ENCODE measurements at regions not wholly inside any gene's neighbourhood (a gene's known extent, or its start where the extent isn't known, plus 50 kb on each side); places are given as distances from the start of the nearest gene placed in this dataset.
A peak's percentile ranks its signal among the peaks of the same experiment; 100 is the strongest.
"Not testable (repeated sequence)": the region's sequence is repeated elsewhere in the genome, so short reads cannot be mapped to it uniquely, and the experiment has no call there.

GRCh38 chr12:91885851-91886731 is 259.6 kb downstream of the BTG1 start:
- FAIRE-seq (no peak), DNase-seq (ENCODE audit: insufficient read length, low spot score) (no peak)
- TF ChIP-seq POU2F2 (IDR thresholded peaks at IDR 0.05; ENCODE audit: low read depth, low read length) (no peak), SPI1 (IDR thresholded peaks at IDR 0.05; ENCODE audit: low read depth, low read length) (no peak), POLR2AphosphoS5 (IDR thresholded peaks at IDR 0.05; ENCODE audit: low read depth, low read length) (no peak), PAX5 (IDR thresholded peaks at IDR 0.05; ENCODE audit: insufficient read depth, low read length, severe bottlenecking) (no peak), TAF1 (IDR thresholded peaks at IDR 0.05; ENCODE audit: low read depth, low read length) (no peak), POLR2A (IDR thresholded peaks at IDR 0.05; ENCODE audit: low read depth, low read length) (no peak)

- FAIRE-seq (no peak), DNase-seq (ENCODE audit: insufficient read length, low spot score) (no peak)
- TF ChIP-seq POLR2AphosphoS5 (IDR thresholded peaks at IDR 0.05; ENCODE audit: low read depth, low read length) = no peak
- no peak for TF ChIP-seq SPI1 (IDR thresholded peaks at IDR 0.05; ENCODE audit: low read depth, low read length)
- TF ChIP-seq POLR2A (IDR thresholded peaks at IDR 0.05; ENCODE audit: low read depth, low read length) = no peak
- TF ChIP-seq POU2F2 (IDR thresholded peaks at IDR 0.05; ENCODE audit: low read depth, low read length) = no peak
- no peak for TF ChIP-seq TAF1 (IDR thresholded peaks at IDR 0.05; ENCODE audit: low read depth, low read length)
- no peak for TF ChIP-seq PAX5 (IDR thresholded peaks at IDR 0.05; ENCODE audit: insufficient read depth, low read length, severe bottlenecking)
Observed at GRCh38 chr12:91884230-91884629, 261.4 kb downstream of the BTG1 start.

- no peak for FAIRE-seq
- TF ChIP-seq POLR2AphosphoS5 (IDR thresholded peaks at IDR 0.05; ENCODE audit: low read depth, low read length) (no peak), POLR2A (IDR thresholded peaks at IDR 0.05; ENCODE audit: low read depth, low read length) (no peak), TAF1 (IDR thresholded peaks at IDR 0.05; ENCODE audit: low read depth, low read length) (no peak), POU2F2 (IDR thresholded peaks at IDR 0.05; ENCODE audit: low read depth, low read length) (no peak), PAX5 (IDR thresholded peaks at IDR 0.05; ENCODE audit: insufficient read depth, low read length, severe bottlenecking) (no peak), SPI1 (IDR thresholded peaks at IDR 0.05; ENCODE audit: low read depth, low read length) (no peak)
- DNase-seq (ENCODE audit: insufficient read length, low spot score) = no peak
Observed at GRCh38 chr12:91883811-91884210, 261.8 kb downstream of the BTG1 start.

GRCh38 chr12:91882910-91883309 is 262.7 kb downstream of the BTG1 start:
- DNase-seq (ENCODE audit: insufficient read length, low spot score) (no peak), FAIRE-seq (no peak)
- TF ChIP-seq PAX5 (IDR thresholded peaks at IDR 0.05; ENCODE audit: insufficient read depth, low read length, severe bottlenecking) = no peak
- TF ChIP-seq TAF1 (IDR thresholded peaks at IDR 0.05; ENCODE audit: low read depth, low read length) = no peak
- TF ChIP-seq SPI1 (IDR thresholded peaks at IDR 0.05; ENCODE audit: low read depth, low read length) = no peak
- no peak for TF ChIP-seq POU2F2 (IDR thresholded peaks at IDR 0.05; ENCODE audit: low read depth, low read length)
- TF ChIP-seq POLR2AphosphoS5 (IDR thresholded peaks at IDR 0.05; ENCODE audit: low read depth, low read length) = no peak
- no peak for TF ChIP-seq POLR2A (IDR thresholded peaks at IDR 0.05; ENCODE audit: low read depth, low read length)

- no peak for DNase-seq (ENCODE audit: insufficient read length, low spot score)
- no peak for FAIRE-seq
- no peak for TF ChIP-seq PAX5 (IDR thresholded peaks at IDR 0.05; ENCODE audit: insufficient read depth, low read length, severe bottlenecking)
- no peak for TF ChIP-seq POLR2A (IDR thresholded peaks at IDR 0.05; ENCODE audit: low read depth, low read length)
- TF ChIP-seq SPI1 (IDR thresholded peaks at IDR 0.05; ENCODE audit: low read depth, low read length) = no peak
- TF ChIP-seq POLR2AphosphoS5 (IDR thresholded peaks at IDR 0.05; ENCODE audit: low read depth, low read length) = no peak
- no peak for TF ChIP-seq TAF1 (IDR thresholded peaks at IDR 0.05; ENCODE audit: low read depth, low read length)
Observed at GRCh38 chr12:91880528-91880927, 265.1 kb downstream of the BTG1 start.

GRCh38 chr12:91877456-91878235 is 268.0 kb downstream of the BTG1 start:
- FAIRE-seq (no peak), DNase-seq (ENCODE audit: insufficient read length, low spot score) (no peak)
- TF ChIP-seq PAX5 (IDR thresholded peaks at IDR 0.05; ENCODE audit: insufficient read depth, low read length, severe bottlenecking) = no peak
- TF ChIP-seq SPI1 (IDR thresholded peaks at IDR 0.05; ENCODE audit: low read depth, low read length) = no peak
- TF ChIP-seq POU2F2 (IDR thresholded peaks at IDR 0.05; ENCODE audit: low read depth, low read length) = no peak
- TF ChIP-seq POLR2A (IDR thresholded peaks at IDR 0.05; ENCODE audit: low read depth, low read length) = no peak
- TF ChIP-seq POLR2AphosphoS5 (IDR thresholded peaks at IDR 0.05; ENCODE audit: low read depth, low read length) = no peak
- no peak for TF ChIP-seq TAF1 (IDR thresholded peaks at IDR 0.05; ENCODE audit: low read depth, low read length)

GRCh38 chr12:91877022-91877421 is 268.6 kb downstream of the BTG1 start:
- peak; percentile 1 for DNase-seq (ENCODE audit: insufficient read length, low spot score)
- peak; percentile 79 for FAIRE-seq
- no peak for TF ChIP-seq TAF1 (IDR thresholded peaks at IDR 0.05; ENCODE audit: low read depth, low read length)
- TF ChIP-seq SPI1 (IDR thresholded peaks at IDR 0.05; ENCODE audit: low read depth, low read length) = no peak
- no peak for TF ChIP-seq POLR2A (IDR thresholded peaks at IDR 0.05; ENCODE audit: low read depth, low read length)
- no peak for TF ChIP-seq PAX5 (IDR thresholded peaks at IDR 0.05; ENCODE audit: insufficient read depth, low read length, severe bottlenecking)
- no peak for TF ChIP-seq POLR2AphosphoS5 (IDR thresholded peaks at IDR 0.05; ENCODE audit: low read depth, low read length)
- TF ChIP-seq POU2F2 (IDR thresholded peaks at IDR 0.05; ENCODE audit: low read depth, low read length) = no peak

- DNase-seq (ENCODE audit: insufficient read length, low spot score); FAIRE-seq: not testable (repeated sequence)
Observed at GRCh38 chr12:91875671-91876070, 270.0 kb downstream of the BTG1 start.

- FAIRE-seq (no peak), DNase-seq (ENCODE audit: insufficient read length, low spot score) (no peak)
- TF ChIP-seq SPI1 (IDR thresholded peaks at IDR 0.05; ENCODE audit: low read depth, low read length) (no peak), POU2F2 (IDR thresholded peaks at IDR 0.05; ENCODE audit: low read depth, low read length) (no peak), PAX5 (IDR thresholded peaks at IDR 0.05; ENCODE audit: insufficient read depth, low read length, severe bottlenecking) (no peak), POLR2AphosphoS5 (IDR thresholded peaks at IDR 0.05; ENCODE audit: low read depth, low read length) (no peak), TAF1 (IDR thresholded peaks at IDR 0.05; ENCODE audit: low read depth, low read length) (no peak), POLR2A (IDR thresholded peaks at IDR 0.05; ENCODE audit: low read depth, low read length) (no peak)
Observed at GRCh38 chr12:91874086-91874865, 271.4 kb downstream of the BTG1 start.

All from GM12891 (cell line).